K562 (cell line): ENCODE measurements at regions not wholly inside any gene's neighbourhood (a gene's known extent, or its start where the extent isn't known, plus 50 kb on each side); places are given as distances from the start of the nearest gene placed in this dataset.
"Not testable (repeated sequence)": the region's sequence is repeated elsewhere in the genome, so short reads cannot be mapped to it uniquely, and the experiment has no call there.

Source experiments
- ATAC-seq: fragments of 200-7000 bp; cut with Tn5 transposase; 3 replicates; pipeline ENCODE4 v1.9.1; 2020; ENCODE audit warnings: moderate library complexity
- BruUV-seq: library from RNA; stranded (reverse); fragments of 400-500 nt; replicated peaks from 2 replicates; lab custom pipeline; 2021; lab: Mats Ljungman, UMichigan
- CTCF ChIA-PET: fragments of 300-600 bp; formaldehyde crosslinking; extraction: SDS; loops from one replicate; lab custom pipeline; 2021; ENCODE audit warnings: low intra/inter-chr PET ratio; lab: Yijun Ruan, JAX
- POLR2A ChIA-PET: fragments of 300-600, 350-650 bp; sonication (Branson Sonifier 250); formaldehyde crosslinking; extraction: SDS; loops from one replicate; lab custom pipeline; 2021; ENCODE audit warnings: antibody characterized with exemption, inconsistent platforms; lab: Yijun Ruan, JAX
- DNase-seq, 4 experiments: peaks; one replicate each; pipeline versions ENCODE4 v3.0.0 to v3.0.0-alpha.2; 2011 to 2018; ENCODE audit warnings: low spot score in 3 of 4, mixed read lengths in 3 of 4; ENCODE audit errors: extremely low read depth in 1 of 4
- FAIRE-seq: peaks from 2 replicates; lab custom pipeline; 2011; peaks lifted over from hg19 to GRCh38; lab: Jason Lieb, UNC
- H2AFZ ChIP-seq: 2 replicates; pipeline ENCODE4 v1.6.0; 2011; ENCODE audit warnings: low read depth, low read length, control low read depth, inconsistent platforms
- H3K27ac ChIP-seq: fragments of 200-600 bp; 3 replicates; pipeline ENCODE4 v1.8.0; 2011; ENCODE audit warnings: low read depth, mild to moderate bottlenecking, control low read depth, inconsistent platforms, low read length, moderate library complexity, mixed read lengths; ENCODE audit errors: extremely low read depth
- H3K27me3 ChIP-seq, 2 experiments: fragments of 300-600 bp in 1 of 2; 2 replicates in 1 of 2; 3 replicates in 1 of 2; pipeline versions ENCODE4 v1.6.0 to v1.8.0; 2011; ENCODE audit warnings: inconsistent platforms in 2 of 2, low read length in 2 of 2, mild to moderate bottlenecking in 1 of 2, mixed read lengths in 1 of 2, moderate library complexity in 1 of 2; ENCODE audit not compliant: control insufficient read depth in 2 of 2, insufficient read depth in 2 of 2
- H3K36me3 ChIP-seq: fragments of 300-600 bp; 3 replicates; pipeline ENCODE4 v1.8.0; 2011; ENCODE audit warnings: mild to moderate bottlenecking, low read length, inconsistent platforms; ENCODE audit not compliant: control insufficient read depth, insufficient read depth
- H3K4me1 ChIP-seq, 2 experiments: fragments of 200-600 bp in 1 of 2; replicated peaks in 1 of 2; 2 replicates in 1 of 2; 3 replicates in 1 of 2; pipeline versions ENCODE4 v1.5.1 to v1.8.0; 2011; ENCODE audit warnings: inconsistent platforms in 2 of 2, low read length in 2 of 2, mild to moderate bottlenecking in 1 of 2, mixed read lengths in 1 of 2, moderate library complexity in 1 of 2; ENCODE audit not compliant: control insufficient read depth in 2 of 2, insufficient read depth in 2 of 2
- H3K4me2 ChIP-seq: 2 replicates; pipeline ENCODE4 v1.6.1; 2011; ENCODE audit warnings: low read length, control low read depth, inconsistent platforms, mixed read lengths; ENCODE audit not compliant: insufficient read depth
- H3K4me3 ChIP-seq: fragments of 200-600 bp; sonication (generic), shearing (Covaris generic); 2 replicates; pipeline ENCODE4 v1.5.1; 2016; ENCODE audit warnings: control low read depth, inconsistent platforms
- H3K79me2 ChIP-seq: fragments of 200-600 bp; 3 replicates; pipeline ENCODE4 v1.8.0; 2011; ENCODE audit warnings: low read length, inconsistent platforms; ENCODE audit not compliant: control insufficient read depth, insufficient read depth
- H3K9ac ChIP-seq, 2 experiments: 2 replicates each; pipeline versions ENCODE4 v1.6.0 to v1.6.1; 2011; ENCODE audit warnings: low read depth in 2 of 2, low read length in 2 of 2, control low read depth in 1 of 2, inconsistent platforms in 1 of 2, mild to moderate bottlenecking in 1 of 2, mixed read lengths in 1 of 2; ENCODE audit not compliant: insufficient read depth in 1 of 2
- H3K9me1 ChIP-seq: one replicate; pipeline ENCODE4 v1.6.0; 2011; ENCODE audit warnings: inconsistent platforms, mild to moderate bottlenecking, low read length, moderate library complexity; ENCODE audit not compliant: control insufficient read depth, insufficient read depth
- H3K9me3 ChIP-seq: replicated peaks from 2 replicates; pipeline ENCODE4 v1.5.1; 2011; ENCODE audit warnings: low read depth, low read length, inconsistent platforms; ENCODE audit not compliant: control insufficient read depth, insufficient read depth
- H4K20me1 ChIP-seq: replicated peaks from 2 replicates; pipeline ENCODE4 v1.6.1; 2011; ENCODE audit warnings: low read length, inconsistent platforms, mixed read lengths; ENCODE audit not compliant: control insufficient read depth, insufficient read depth
- FOXK1 ChIP-seq: sonication (generic); formaldehyde crosslinking; IDR thresholded peaks from 2 replicates; pipeline ENCODE4 v1.8.0; 2022; ENCODE audit warnings: missing genetic modification reagents, mild to moderate bottlenecking, borderline replicate concordance
- FOXP1 ChIP-seq: sonication (generic); formaldehyde crosslinking; IDR thresholded peaks from 2 replicates; pipeline ENCODE4 v1.8.0; 2022; ENCODE audit warnings: mild to moderate bottlenecking, missing genetic modification reagents
- LCOR ChIP-seq: sonication (generic); formaldehyde crosslinking; IDR thresholded peaks from 2 replicates; pipeline ENCODE4 v1.8.0; 2022; ENCODE audit warnings: mild to moderate bottlenecking, missing genetic modification reagents
- MAFF ChIP-seq: IDR thresholded peaks from 2 replicates; pipeline ENCODE4 v1.6.1; 2012; ENCODE audit warnings: low read length, improper control_type of control experiment
- MAFK ChIP-seq: IDR thresholded peaks from 2 replicates; pipeline ENCODE4 v1.6.1; 2011; ENCODE audit warnings: low read length, improper control_type of control experiment
- MEIS2 ChIP-seq: fragments of 450-650 bp; IDR thresholded peaks from 2 replicates; pipeline ENCODE4 v1.6.1; 2014; ENCODE audit warnings: mild to moderate bottlenecking; ENCODE audit not compliant: partially characterized antibody
- PRMT5 ChIP-seq: sonication (generic); formaldehyde crosslinking; IDR thresholded peaks from 2 replicates; pipeline ENCODE4 v1.5.0; 2020; ENCODE audit warnings: missing genetic modification reagents
- RBM14 ChIP-seq: fragments of 200-400 bp; formaldehyde crosslinking; IDR thresholded peaks from 2 replicates; pipeline ENCODE4 v1.6.1; 2018; ENCODE audit warnings: low read depth, mild to moderate bottlenecking, low read length, moderate library complexity, borderline replicate concordance; ENCODE audit not compliant: insufficient read depth
- TRIM28 ChIP-seq: fragments of 450-650 bp; IDR thresholded peaks from 2 replicates; pipeline ENCODE4 v1.6.1; 2017
- ZNF212 ChIP-seq: fragments of 450-650 bp; formaldehyde crosslinking; IDR thresholded peaks from 2 replicates; pipeline ENCODE4 v1.4.0; 2020; ENCODE audit warnings: mild to moderate bottlenecking
- ZNF41 ChIP-seq: fragments of 250-450 bp; sonication (Bioruptor Pico); conservative IDR thresholded peaks from 2 replicates; pipeline ENCODE4 v1.4.0; 2020; ENCODE audit warnings: mild to moderate bottlenecking
- WGBS: fragments of 100-300 bp; shearing (Covaris generic); methylation state at CpG from one replicate; pipeline ENCODE4 v1.1.6; 2016; ENCODE audit warnings: low coverage, mixed read lengths; ENCODE audit not compliant: insufficient coverage; ENCODE audit errors: missing lambda C conversion rate; 5-methylcytosine and 5-hydroxymethylcytosine counted together
- in situ Hi-C: fragments of 300-500 bp; cut with MboI; formaldehyde crosslinking; loops from 4 replicates; pipeline ENCODE4 v1.15.0; 2018; ENCODE audit warnings: inconsistent platforms, mixed read lengths
- intact Hi-C: fragments of 100-400 bp; cut with micrococcal nuclease; formaldehyde crosslinking; loops from 2 replicates; pipeline ENCODE4 v1.14.2; 2022
- TF ChIP-seq, protein P1 (sequence below): fragments of 150-350 bp; conservative IDR thresholded peaks from 2 replicates; pipeline ENCODE4 v1.6.1; 2014; ENCODE audit warnings: low read length
- TF ChIP-seq, protein P2 (sequence below): sonication (generic); formaldehyde crosslinking; IDR thresholded peaks from 2 replicates; pipeline ENCODE4 v1.8.0; 2022; ENCODE audit warnings: mild to moderate bottlenecking, missing genetic modification reagents

DNA sequence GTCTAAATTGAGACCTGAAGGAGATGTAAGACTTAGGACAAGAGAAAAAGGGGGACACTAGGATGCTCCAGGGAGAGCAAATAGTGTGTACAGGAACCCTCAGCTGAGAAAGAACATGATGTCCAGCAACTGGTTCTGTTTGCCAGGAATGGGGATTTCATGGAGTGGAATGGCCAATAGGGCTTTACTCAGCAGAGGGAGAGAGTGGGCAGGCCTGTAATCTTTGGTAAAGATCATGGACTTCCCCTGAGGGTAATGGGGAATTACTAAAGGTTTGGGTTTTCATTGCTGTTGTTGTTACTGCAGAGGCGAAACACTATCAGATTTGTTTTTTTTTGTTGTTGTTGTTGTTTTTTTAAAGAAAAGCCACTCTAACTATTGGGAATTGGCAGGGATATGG is 99.0 kb downstream of the SCN11A start:
- Histone ChIP-seq H3K4me3 (no peak overlapping the region), H3K27me3 (peaks cover 8 to 22% of the 10 kb centered on the region in 2 experiments; a peak in 4 of 5 replicates), H2AFZ (no peak overlapping the region), H3K9me1 (no peaks in the 10 kb centered on the region), H3K4me1 (no peaks in the 10 kb centered on the region), H3K9me3 (no peaks in the 10 kb centered on the region), H3K27ac (no peak overlapping the region), H3K36me3 (no peaks in the 10 kb centered on the region), H3K9ac (no peak overlapping the region), H4K20me1 (no peaks in the 10 kb centered on the region), H3K4me2 (no peak overlapping the region), H3K79me2 (no peaks in the 10 kb centered on the region)
- ChIA-PET POLR2A (interaction anchor here (0.6 kb wide), 1 partner anchor 1110 kb away, joined by 3 read pairs; no protein-coding TSS in a partner anchor), CTCF (no interaction called here)
- FAIRE-seq (no peak), ATAC-seq (no peak), DNase-seq (no peak)
- intact Hi-C loops: no loop called here
- in situ Hi-C loops: no loop called here
- no TSS peak for BruUV-seq
- TF ChIP-seq ZNF41 (CRISPR knock-in tag): no peak
- no peak for TF ChIP-seq RBM14
- TF ChIP-seq TRIM28: no peak
- no peak for TF ChIP-seq FOXP1 (CRISPR knock-in tag)
- TF ChIP-seq MAFF: no peak
- no peak for TF ChIP-seq LCOR
- no peak for TF ChIP-seq ZNF212 (CRISPR knock-in tag)
- TF ChIP-seq, protein P1, sequence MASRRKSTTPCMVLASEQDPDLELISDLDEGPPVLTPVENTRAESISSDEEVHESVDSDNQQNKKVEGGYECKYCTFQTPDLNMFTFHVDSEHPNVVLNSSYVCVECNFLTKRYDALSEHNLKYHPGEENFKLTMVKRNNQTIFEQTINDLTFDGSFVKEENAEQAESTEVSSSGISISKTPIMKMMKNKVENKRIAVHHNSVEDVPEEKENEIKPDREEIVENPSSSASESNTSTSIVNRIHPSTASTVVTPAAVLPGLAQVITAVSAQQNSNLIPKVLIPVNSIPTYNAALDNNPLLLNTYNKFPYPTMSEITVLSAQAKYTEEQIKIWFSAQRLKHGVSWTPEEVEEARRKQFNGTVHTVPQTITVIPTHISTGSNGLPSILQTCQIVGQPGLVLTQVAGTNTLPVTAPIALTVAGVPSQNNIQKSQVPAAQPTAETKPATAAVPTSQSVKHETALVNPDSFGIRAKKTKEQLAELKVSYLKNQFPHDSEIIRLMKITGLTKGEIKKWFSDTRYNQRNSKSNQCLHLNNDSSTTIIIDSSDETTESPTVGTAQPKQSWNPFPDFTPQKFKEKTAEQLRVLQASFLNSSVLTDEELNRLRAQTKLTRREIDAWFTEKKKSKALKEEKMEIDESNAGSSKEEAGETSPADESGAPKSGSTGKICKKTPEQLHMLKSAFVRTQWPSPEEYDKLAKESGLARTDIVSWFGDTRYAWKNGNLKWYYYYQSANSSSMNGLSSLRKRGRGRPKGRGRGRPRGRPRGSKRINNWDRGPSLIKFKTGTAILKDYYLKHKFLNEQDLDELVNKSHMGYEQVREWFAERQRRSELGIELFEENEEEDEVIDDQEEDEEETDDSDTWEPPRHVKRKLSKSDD: no peak
- no peak for TF ChIP-seq MAFK
- TF ChIP-seq FOXK1: no peak
- TF ChIP-seq, protein P2, sequence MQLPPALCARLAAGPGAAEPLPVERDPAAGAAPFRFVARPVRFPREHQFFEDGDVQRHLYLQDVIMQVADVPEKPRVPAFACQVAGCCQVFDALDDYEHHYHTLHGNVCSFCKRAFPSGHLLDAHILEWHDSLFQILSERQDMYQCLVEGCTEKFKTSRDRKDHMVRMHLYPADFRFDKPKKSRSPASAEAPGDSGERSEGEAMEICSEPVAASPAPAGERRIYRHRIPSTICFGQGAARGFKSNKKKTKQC (CRISPR knock-in tag): no peak
- no peak for TF ChIP-seq PRMT5 (CRISPR knock-in tag)
- no peak for TF ChIP-seq MEIS2
- 4% methylated on average over 1 of the region's 1 CpG for WGBS

DNA sequence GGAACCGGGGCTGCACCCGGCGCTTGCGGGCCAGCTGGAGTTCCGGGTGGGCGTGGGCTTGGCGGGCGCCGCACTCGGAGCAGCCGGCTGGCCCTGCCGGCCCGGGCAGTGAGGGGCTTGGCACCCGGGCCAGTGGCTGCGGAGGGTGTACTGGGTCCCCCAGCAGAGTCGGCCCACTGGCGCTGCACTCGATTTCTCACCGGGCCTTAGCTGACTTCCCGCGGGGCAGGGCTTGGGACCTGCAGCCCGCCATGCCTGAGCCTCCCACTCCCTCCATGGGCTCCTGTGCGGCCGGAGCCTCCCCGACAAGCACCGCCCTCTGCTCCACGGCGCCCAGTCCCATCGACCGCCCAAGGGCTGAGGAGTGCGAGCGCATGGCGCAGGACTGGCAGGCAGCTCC is 100.6 kb downstream of the SCN11A start:
- H3K9me3 ChIP-seq, H3K9ac ChIP-seq, CTCF ChIA-PET, FAIRE-seq, BruUV-seq, H4K20me1 ChIP-seq, H3K9me1 ChIP-seq, intact Hi-C loops, H3K4me3 ChIP-seq, H3K4me2 ChIP-seq, ATAC-seq, DNase-seq, H2AFZ ChIP-seq, POLR2A ChIA-PET, H3K79me2 ChIP-seq, H3K27ac ChIP-seq, in situ Hi-C loops, H3K36me3 ChIP-seq, H3K4me1 ChIP-seq: not testable (repeated sequence)
- peaks cover 8 to 17% of the 10 kb centered on the region in 2 experiments; a peak in 4 of 5 replicates for H3K27me3 ChIP-seq
- 38% methylated on average over 29 of the region's 33 CpGs for WGBS
